Neural crest cell (in vitro differentiated cells): ENCODE measurements at regions not wholly inside any gene's neighbourhood (a gene's known extent, or its start where the extent isn't known, plus 50 kb on each side); places are given as distances from the start of the nearest gene placed in this dataset.

ENCODE experiments used
- DNase-seq: peaks from one replicate; pipeline ENCODE4 v3.0.0; 2021; ENCODE audit warnings: low read depth, mixed read lengths, low spot score
- H3K27ac Mint-ChIP-seq: one replicate; pipeline ENCODE4 v1.8.0; 2021; ENCODE audit warnings: mild to moderate bottlenecking, mixed read lengths; ENCODE audit not compliant: unreplicated experiment
- H3K27me3 Mint-ChIP-seq: 2 replicates; pipeline ENCODE4 v1.8.0; 2021; ENCODE audit warnings: low read depth, mild to moderate bottlenecking, mixed read lengths
- H3K36me3 Mint-ChIP-seq: 2 replicates; pipeline ENCODE4 v1.8.0; 2021; ENCODE audit warnings: low read depth, mild to moderate bottlenecking, mixed read lengths
- H3K4me1 Mint-ChIP-seq: 2 replicates; pipeline ENCODE4 v1.8.0; 2021; ENCODE audit warnings: mixed read lengths
- H3K4me3 Mint-ChIP-seq: one replicate; pipeline ENCODE4 v1.8.0; 2021; ENCODE audit warnings: mild to moderate bottlenecking, mixed read lengths
- H3K9me3 Mint-ChIP-seq: 2 replicates; pipeline ENCODE4 v1.8.0; 2021; ENCODE audit warnings: mixed read lengths
- CTCF ChIP-seq: fragments of 200-600 bp; sonication (generic); conservative IDR thresholded peaks from 2 replicates; pipeline ENCODE4 v1.5.0; 2021; ENCODE audit warnings: antibody characterized with exemption, mild to moderate bottlenecking

- Mint-ChIP-seq H3K9me3 (no peaks in the 10 kb centered on the region), H3K4me1 (peaks cover 6% of the 10 kb centered on the region), H3K27me3 (no peaks in the 10 kb centered on the region), H3K4me3 (no peak overlapping the region), H3K27ac (no peak overlapping the region), H3K36me3 (no peaks in the 10 kb centered on the region)
- TF ChIP-seq CTCF: no peak
- DNase-seq: peak; percentile 22
These were observed 67.9 kb upstream of the GATA5 start for GRCh38 chr20:62543470-62544302.

- Mint-ChIP-seq H3K4me3 (no peak overlapping the region), H3K36me3 (no peaks in the 10 kb centered on the region), H3K27ac (no peak overlapping the region), H3K4me1 (peaks cover 6% of the 10 kb centered on the region), H3K9me3 (no peaks in the 10 kb centered on the region), H3K27me3 (peaks cover 3% of the 10 kb centered on the region)
- DNase-seq: no peak
- TF ChIP-seq CTCF: no peak
These were observed 68.8 kb upstream of the GATA5 start for GRCh38 chr20:62544505-62545055.

- H3K27ac Mint-ChIP-seq: no peak overlapping the region
- no peak overlapping the region for H3K4me3 Mint-ChIP-seq
- no peaks in the 10 kb centered on the region for H3K9me3 Mint-ChIP-seq
- peaks cover 3% of the 10 kb centered on the region for H3K27me3 Mint-ChIP-seq
- H3K4me1 Mint-ChIP-seq: peaks cover 6% of the 10 kb centered on the region
- no peak for DNase-seq
- no peak for TF ChIP-seq CTCF
- H3K36me3 Mint-ChIP-seq: no peaks in the 10 kb centered on the region
These were observed 69.5 kb upstream of the GATA5 start for GRCh38 chr20:62545271-62545670.

- H3K36me3 Mint-ChIP-seq: no peaks in the 10 kb centered on the region
- no peak overlapping the region for H3K4me3 Mint-ChIP-seq
These were observed 70.2 kb upstream of the GATA5 start for GRCh38 chr20:62545901-62546525.

GRCh38 chr20:62546606-62547005, 70.8 kb upstream of the GATA5 start:
- Mint-ChIP-seq H3K27ac (no peak overlapping the region), H3K9me3 (no peaks in the 10 kb centered on the region), H3K4me3 (no peak overlapping the region), H3K36me3 (no peaks in the 10 kb centered on the region), H3K4me1 (peaks cover 11% of the 10 kb centered on the region), H3K27me3 (peaks cover 15% of the 10 kb centered on the region)
- TF ChIP-seq CTCF: no peak
- DNase-seq: no peak

More at GRCh38 chr20:62545901-62546525, 70.2 kb upstream of the GATA5 start:
- Mint-ChIP-seq H3K27ac (no peak overlapping the region), H3K27me3 (peaks cover 9% of the 10 kb centered on the region), H3K9me3 (no peaks in the 10 kb centered on the region), H3K4me1 (peaks cover 11% of the 10 kb centered on the region)
- DNase-seq: no peak
- no peak for TF ChIP-seq CTCF
